ENCODE measurements at regions not wholly inside any gene's neighbourhood (a gene's known extent, or its start where the extent isn't known, plus 50 kb on each side); places are given as distances from the start of the nearest gene placed in this dataset.

DNA sequence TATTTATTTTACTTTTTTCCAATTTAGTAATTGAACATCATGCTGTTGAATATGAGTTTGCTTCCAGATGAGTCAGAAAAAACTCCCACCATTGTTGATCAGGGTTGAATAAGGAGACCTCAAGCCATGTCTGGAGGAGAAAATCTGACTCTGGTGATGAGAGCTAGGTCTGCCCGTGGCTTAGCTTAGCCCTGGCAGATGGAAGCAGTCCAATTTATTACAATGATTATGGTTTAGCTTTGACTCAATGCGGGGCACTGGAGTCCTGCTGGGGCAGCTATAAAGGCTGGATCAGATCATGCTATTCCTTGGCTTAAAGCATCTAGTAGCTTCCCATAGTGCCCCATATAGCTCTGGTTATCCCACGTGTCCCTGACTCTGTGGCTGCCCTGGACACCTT, 506.5 kb downstream of the MN1 start:
- TF ChIP-seq, protein P1, sequence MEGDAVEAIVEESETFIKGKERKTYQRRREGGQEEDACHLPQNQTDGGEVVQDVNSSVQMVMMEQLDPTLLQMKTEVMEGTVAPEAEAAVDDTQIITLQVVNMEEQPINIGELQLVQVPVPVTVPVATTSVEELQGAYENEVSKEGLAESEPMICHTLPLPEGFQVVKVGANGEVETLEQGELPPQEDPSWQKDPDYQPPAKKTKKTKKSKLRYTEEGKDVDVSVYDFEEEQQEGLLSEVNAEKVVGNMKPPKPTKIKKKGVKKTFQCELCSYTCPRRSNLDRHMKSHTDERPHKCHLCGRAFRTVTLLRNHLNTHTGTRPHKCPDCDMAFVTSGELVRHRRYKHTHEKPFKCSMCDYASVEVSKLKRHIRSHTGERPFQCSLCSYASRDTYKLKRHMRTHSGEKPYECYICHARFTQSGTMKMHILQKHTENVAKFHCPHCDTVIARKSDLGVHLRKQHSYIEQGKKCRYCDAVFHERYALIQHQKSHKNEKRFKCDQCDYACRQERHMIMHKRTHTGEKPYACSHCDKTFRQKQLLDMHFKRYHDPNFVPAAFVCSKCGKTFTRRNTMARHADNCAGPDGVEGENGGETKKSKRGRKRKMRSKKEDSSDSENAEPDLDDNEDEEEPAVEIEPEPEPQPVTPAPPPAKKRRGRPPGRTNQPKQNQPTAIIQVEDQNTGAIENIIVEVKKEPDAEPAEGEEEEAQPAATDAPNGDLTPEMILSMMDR (IDR thresholded peaks at IDR 0.05; ENCODE audit: low read depth, low read length) = no peak
- TF ChIP-seq EZH2phosphoT487 (IDR thresholded peaks at IDR 0.05; ENCODE audit: low read depth) = no peak
